ENCODE measurements at regions not wholly inside any gene's neighbourhood (a gene's known extent, or its start where the extent isn't known, plus 50 kb on each side); places are given as distances from the start of the nearest gene placed in this dataset.

- TF ChIP-seq CTCF (IDR thresholded peaks at IDR 0.05) = no peak
- ChIA-PET CTCF (no interaction called here), POLR2A (no interaction called here)
- Mint-ChIP-seq H3K27me3 (no peaks in the 10 kb centered on the region), H3K4me1 (no peaks in the 10 kb centered on the region), H3K9me3 (peaks cover 3% of the 10 kb centered on the region), H3K27ac (no peak overlapping the region), H3K4me3 (no peak overlapping the region), H3K36me3 (ENCODE audit: low read depth) (no peaks in the 10 kb centered on the region)
- intact Hi-C loops (cut with micrococcal nuclease) = no loop called here
- no peak for ATAC-seq (ENCODE audit: low read depth)
- DNase-seq = no peak
These were observed 399.3 kb upstream of the RGMA start for GRCh38 chr15:93488296-93488713.

- no peak for ATAC-seq (ENCODE audit: low read depth)
- Mint-ChIP-seq H3K9me3 (no peaks in the 10 kb centered on the region), H3K27me3 (no peaks in the 10 kb centered on the region), H3K27ac (no peak overlapping the region), H3K4me1 (no peaks in the 10 kb centered on the region), H3K36me3 (ENCODE audit: low read depth) (no peaks in the 10 kb centered on the region), H3K4me3 (no peak overlapping the region)
- no peak for TF ChIP-seq CTCF (IDR thresholded peaks at IDR 0.05)
- DNase-seq = no peak
- ChIA-PET POLR2A (interaction anchor here (0.7 kb wide), 1 partner anchor 52 kb away, joined by 4 read pairs; no protein-coding TSS in a partner anchor), CTCF (no interaction called here)
- intact Hi-C loops (cut with micrococcal nuclease) = no loop called here
These were observed 397.6 kb upstream of the RGMA start for GRCh38 chr15:93486407-93487117.

GRCh38 chr15:93485438-93486327 is 396.7 kb upstream of the RGMA start:
- no peaks in the 10 kb centered on the region for H3K9me3 Mint-ChIP-seq
- DNase-seq (no peak), ATAC-seq (ENCODE audit: low read depth) (no peak)
- TF ChIP-seq CTCF (IDR thresholded peaks at IDR 0.05) = no peak
- no peaks in the 10 kb centered on the region for H3K36me3 Mint-ChIP-seq (ENCODE audit: low read depth)
- CTCF ChIA-PET = no interaction called here
- POLR2A ChIA-PET = no interaction called here
- no peak overlapping the region for H3K27ac Mint-ChIP-seq
- no peaks in the 10 kb centered on the region for H3K27me3 Mint-ChIP-seq
- no peak overlapping the region for H3K4me3 Mint-ChIP-seq
- H3K4me1 Mint-ChIP-seq = no peaks in the 10 kb centered on the region
- intact Hi-C loops (cut with micrococcal nuclease) = no loop called here

- intact Hi-C loops (cut with micrococcal nuclease) = no loop called here
- no peaks in the 10 kb centered on the region for H3K36me3 Mint-ChIP-seq (ENCODE audit: low read depth)
- H3K9me3 Mint-ChIP-seq = no peaks in the 10 kb centered on the region
- ATAC-seq (ENCODE audit: low read depth) (no peak), DNase-seq (no peak)
- H3K27me3 Mint-ChIP-seq = no peaks in the 10 kb centered on the region
- TF ChIP-seq CTCF (IDR thresholded peaks at IDR 0.05) = no peak
- no peak overlapping the region for H3K4me3 Mint-ChIP-seq
- POLR2A ChIA-PET = no interaction called here
- CTCF ChIA-PET = no interaction called here
- no peak overlapping the region for H3K27ac Mint-ChIP-seq
- no peaks in the 10 kb centered on the region for H3K4me1 Mint-ChIP-seq
These were observed 394.9 kb upstream of the RGMA start for GRCh38 chr15:93483923-93484322.

GRCh38 chr15:93482731-93483130 is 393.7 kb upstream of the RGMA start:
- intact Hi-C loops (cut with micrococcal nuclease) = no loop called here
- Mint-ChIP-seq H3K27me3 (no peaks in the 10 kb centered on the region), H3K9me3 (no peaks in the 10 kb centered on the region), H3K27ac (no peak overlapping the region), H3K4me1 (no peaks in the 10 kb centered on the region), H3K36me3 (ENCODE audit: low read depth) (no peaks in the 10 kb centered on the region), H3K4me3 (no peak overlapping the region)
- ChIA-PET POLR2A (no interaction called here), CTCF (no interaction called here)
- TF ChIP-seq CTCF (IDR thresholded peaks at IDR 0.05) = no peak
- DNase-seq = no peak
- ATAC-seq (ENCODE audit: low read depth) = no peak

Measured in activated B cell treated with CpG ODN at 0.5 μM for 24 hours (primary cell).